ENCODE measurements at regions not wholly inside any gene's neighbourhood (a gene's known extent, or its start where the extent isn't known, plus 50 kb on each side); places are given as distances from the start of the nearest gene placed in this dataset.

DNA sequence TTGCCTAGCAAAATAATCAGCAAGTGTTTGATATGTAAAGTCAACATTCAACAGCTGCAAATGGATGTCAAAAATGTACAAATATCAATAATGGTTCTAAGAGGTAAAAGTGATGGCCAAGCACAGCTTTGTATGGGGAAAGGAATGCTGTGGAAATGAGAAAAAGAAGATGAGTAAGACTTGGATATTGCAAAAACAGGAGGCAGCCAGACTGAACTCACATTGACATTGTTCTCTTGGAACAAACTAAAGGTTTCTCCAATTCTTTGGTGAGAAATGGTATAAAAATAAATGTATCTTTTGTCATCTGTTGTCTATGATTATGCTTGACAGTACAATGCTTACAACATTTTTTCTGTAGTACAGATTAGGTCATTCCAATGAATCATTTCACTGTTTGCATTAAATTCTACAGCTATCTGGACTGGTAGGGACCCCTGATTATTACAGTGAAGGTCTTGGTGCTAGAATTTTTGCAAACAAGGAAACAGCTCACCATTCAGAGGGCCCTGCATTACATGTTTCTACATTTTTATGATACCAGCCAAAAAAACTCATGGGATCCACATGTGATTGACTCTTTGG, 465.7 kb downstream of the NOVA1 start:
- TF ChIP-seq, protein P1, sequence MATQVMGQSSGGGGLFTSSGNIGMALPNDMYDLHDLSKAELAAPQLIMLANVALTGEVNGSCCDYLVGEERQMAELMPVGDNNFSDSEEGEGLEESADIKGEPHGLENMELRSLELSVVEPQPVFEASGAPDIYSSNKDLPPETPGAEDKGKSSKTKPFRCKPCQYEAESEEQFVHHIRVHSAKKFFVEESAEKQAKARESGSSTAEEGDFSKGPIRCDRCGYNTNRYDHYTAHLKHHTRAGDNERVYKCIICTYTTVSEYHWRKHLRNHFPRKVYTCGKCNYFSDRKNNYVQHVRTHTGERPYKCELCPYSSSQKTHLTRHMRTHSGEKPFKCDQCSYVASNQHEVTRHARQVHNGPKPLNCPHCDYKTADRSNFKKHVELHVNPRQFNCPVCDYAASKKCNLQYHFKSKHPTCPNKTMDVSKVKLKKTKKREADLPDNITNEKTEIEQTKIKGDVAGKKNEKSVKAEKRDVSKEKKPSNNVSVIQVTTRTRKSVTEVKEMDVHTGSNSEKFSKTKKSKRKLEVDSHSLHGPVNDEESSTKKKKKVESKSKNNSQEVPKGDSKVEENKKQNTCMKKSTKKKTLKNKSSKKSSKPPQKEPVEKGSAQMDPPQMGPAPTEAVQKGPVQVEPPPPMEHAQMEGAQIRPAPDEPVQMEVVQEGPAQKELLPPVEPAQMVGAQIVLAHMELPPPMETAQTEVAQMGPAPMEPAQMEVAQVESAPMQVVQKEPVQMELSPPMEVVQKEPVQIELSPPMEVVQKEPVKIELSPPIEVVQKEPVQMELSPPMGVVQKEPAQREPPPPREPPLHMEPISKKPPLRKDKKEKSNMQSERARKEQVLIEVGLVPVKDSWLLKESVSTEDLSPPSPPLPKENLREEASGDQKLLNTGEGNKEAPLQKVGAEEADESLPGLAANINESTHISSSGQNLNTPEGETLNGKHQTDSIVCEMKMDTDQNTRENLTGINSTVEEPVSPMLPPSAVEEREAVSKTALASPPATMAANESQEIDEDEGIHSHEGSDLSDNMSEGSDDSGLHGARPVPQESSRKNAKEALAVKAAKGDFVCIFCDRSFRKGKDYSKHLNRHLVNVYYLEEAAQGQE (IDR thresholded peaks at IDR 0.05; ENCODE audit: borderline replicate concordance), result no peak
- TF ChIP-seq, protein P1 (CRISPR knock-in tag; IDR thresholded peaks at IDR 0.05; ENCODE audit: low read depth), result no peak
- no peak for TF ChIP-seq ZNF561 (CRISPR knock-in tag; conservative IDR thresholded peaks at IDR 0.05)
- TF ChIP-seq NR2C1 (IDR thresholded peaks at IDR 0.05), result no peak
- no peak for TF ChIP-seq NR2C1 (tag; IDR thresholded peaks at IDR 0.05)
- TF ChIP-seq NR4A1 (CRISPR knock-in tag; IDR thresholded peaks at IDR 0.05), result no peak
- no peak for TF ChIP-seq NR4A1 (tag; IDR thresholded peaks at IDR 0.05)
- TF ChIP-seq SREBF1 (IDR thresholded peaks at IDR 0.05; ENCODE audit: borderline replicate concordance, low read depth, low read length), result no peak
- TF ChIP-seq BDP1 (IDR thresholded peaks at IDR 0.05; ENCODE audit: insufficient read depth, insufficient read length), result no peak
- TF ChIP-seq, protein P2, sequence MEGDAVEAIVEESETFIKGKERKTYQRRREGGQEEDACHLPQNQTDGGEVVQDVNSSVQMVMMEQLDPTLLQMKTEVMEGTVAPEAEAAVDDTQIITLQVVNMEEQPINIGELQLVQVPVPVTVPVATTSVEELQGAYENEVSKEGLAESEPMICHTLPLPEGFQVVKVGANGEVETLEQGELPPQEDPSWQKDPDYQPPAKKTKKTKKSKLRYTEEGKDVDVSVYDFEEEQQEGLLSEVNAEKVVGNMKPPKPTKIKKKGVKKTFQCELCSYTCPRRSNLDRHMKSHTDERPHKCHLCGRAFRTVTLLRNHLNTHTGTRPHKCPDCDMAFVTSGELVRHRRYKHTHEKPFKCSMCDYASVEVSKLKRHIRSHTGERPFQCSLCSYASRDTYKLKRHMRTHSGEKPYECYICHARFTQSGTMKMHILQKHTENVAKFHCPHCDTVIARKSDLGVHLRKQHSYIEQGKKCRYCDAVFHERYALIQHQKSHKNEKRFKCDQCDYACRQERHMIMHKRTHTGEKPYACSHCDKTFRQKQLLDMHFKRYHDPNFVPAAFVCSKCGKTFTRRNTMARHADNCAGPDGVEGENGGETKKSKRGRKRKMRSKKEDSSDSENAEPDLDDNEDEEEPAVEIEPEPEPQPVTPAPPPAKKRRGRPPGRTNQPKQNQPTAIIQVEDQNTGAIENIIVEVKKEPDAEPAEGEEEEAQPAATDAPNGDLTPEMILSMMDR (IDR thresholded peaks at IDR 0.05 in 2 of 3, conservative IDR thresholded peaks at IDR 0.05 in 1 of 3; ENCODE audit: insufficient read depth in 2 of 3, low read depth in 1 of 3, low read length in 3 of 3), result no peak
- no peak for TF ChIP-seq SP2 (IDR thresholded peaks at IDR 0.05; ENCODE audit: extremely low read depth, low read depth, low read length, poor library complexity, severe bottlenecking)
- no peak for TF ChIP-seq KDM1A (IDR thresholded peaks at IDR 0.05)
- TF ChIP-seq, protein P3, sequence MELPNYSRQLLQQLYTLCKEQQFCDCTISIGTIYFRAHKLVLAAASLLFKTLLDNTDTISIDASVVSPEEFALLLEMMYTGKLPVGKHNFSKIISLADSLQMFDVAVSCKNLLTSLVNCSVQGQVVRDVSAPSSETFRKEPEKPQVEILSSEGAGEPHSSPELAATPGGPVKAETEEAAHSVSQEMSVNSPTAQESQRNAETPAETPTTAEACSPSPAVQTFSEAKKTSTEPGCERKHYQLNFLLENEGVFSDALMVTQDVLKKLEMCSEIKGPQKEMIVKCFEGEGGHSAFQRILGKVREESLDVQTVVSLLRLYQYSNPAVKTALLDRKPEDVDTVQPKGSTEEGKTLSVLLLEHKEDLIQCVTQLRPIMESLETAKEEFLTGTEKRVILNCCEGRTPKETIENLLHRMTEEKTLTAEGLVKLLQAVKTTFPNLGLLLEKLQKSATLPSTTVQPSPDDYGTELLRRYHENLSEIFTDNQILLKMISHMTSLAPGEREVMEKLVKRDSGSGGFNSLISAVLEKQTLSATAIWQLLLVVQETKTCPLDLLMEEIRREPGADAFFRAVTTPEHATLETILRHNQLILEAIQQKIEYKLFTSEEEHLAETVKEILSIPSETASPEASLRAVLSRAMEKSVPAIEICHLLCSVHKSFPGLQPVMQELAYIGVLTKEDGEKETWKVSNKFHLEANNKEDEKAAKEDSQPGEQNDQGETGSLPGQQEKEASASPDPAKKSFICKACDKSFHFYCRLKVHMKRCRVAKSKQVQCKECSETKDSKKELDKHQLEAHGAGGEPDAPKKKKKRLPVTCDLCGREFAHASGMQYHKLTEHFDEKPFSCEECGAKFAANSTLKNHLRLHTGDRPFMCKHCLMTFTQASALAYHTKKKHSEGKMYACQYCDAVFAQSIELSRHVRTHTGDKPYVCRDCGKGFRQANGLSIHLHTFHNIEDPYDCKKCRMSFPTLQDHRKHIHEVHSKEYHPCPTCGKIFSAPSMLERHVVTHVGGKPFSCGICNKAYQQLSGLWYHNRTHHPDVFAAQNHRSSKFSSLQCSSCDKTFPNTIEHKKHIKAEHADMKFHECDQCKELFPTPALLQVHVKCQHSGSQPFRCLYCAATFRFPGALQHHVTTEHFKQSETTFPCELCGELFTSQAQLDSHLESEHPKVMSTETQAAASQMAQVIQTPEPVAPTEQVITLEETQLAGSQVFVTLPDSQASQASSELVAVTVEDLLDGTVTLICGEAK (IDR thresholded peaks at IDR 0.05), result no peak
- TF ChIP-seq, protein P3 (CRISPR knock-in tag; IDR thresholded peaks at IDR 0.05), result no peak
- TF ChIP-seq MAFK (IDR thresholded peaks at IDR 0.05; ENCODE audit: low read length), result no peak

Data from K562 (cell line).